Stimulated activated naive CD8-positive, alpha-beta T cell treated with anti-CD3 and anti-CD28 coated beads, Interleukin-15, amount 100 ng/mL, for 72 hours (primary cell): ENCODE measurements at regions not wholly inside any gene's neighbourhood (a gene's known extent, or its start where the extent isn't known, plus 50 kb on each side); places are given as distances from the start of the nearest gene placed in this dataset.
A peak's percentile ranks its signal among the peaks of the same experiment; 100 is the strongest.
"Not testable (repeated sequence)": the region's sequence is repeated elsewhere in the genome, so short reads cannot be mapped to it uniquely, and the experiment has no call there.

Experiments
- ATAC-seq: fragments of 150-1000 bp; cut with Tn5 transposase; 2 replicates; pipeline ENCODE4 v1.10.0; 2021; ENCODE audit warnings: mild to moderate bottlenecking, moderate library complexity
- DNase-seq, 2 donors: peaks; one replicate each; pipeline ENCODE4 v3.0.0; 2021 to 2022
- H3K27ac Mint-ChIP-seq, 2 donors: one replicate each; pipeline ENCODE4 v1.8.0; 2022; ENCODE audit warnings: mild to moderate bottlenecking in 2 of 2, mixed read lengths in 2 of 2, moderate library complexity in 2 of 2
- H3K27me3 Mint-ChIP-seq: one replicate; pipeline ENCODE4 v1.8.0; 2022; ENCODE audit warnings: mixed read lengths
- H3K4me1 Mint-ChIP-seq: one replicate; pipeline ENCODE4 v1.8.0; 2022; ENCODE audit warnings: mild to moderate bottlenecking, mixed read lengths
- H3K4me3 Mint-ChIP-seq, 2 donors: one replicate each; pipeline ENCODE4 v1.8.0; 2022; ENCODE audit warnings: mild to moderate bottlenecking in 2 of 2, mixed read lengths in 2 of 2, moderate library complexity in 1 of 2
- H3K9me3 Mint-ChIP-seq, 2 donors: one replicate each; pipeline ENCODE4 v1.8.0; 2022; ENCODE audit warnings: mixed read lengths in 2 of 2

DNA sequence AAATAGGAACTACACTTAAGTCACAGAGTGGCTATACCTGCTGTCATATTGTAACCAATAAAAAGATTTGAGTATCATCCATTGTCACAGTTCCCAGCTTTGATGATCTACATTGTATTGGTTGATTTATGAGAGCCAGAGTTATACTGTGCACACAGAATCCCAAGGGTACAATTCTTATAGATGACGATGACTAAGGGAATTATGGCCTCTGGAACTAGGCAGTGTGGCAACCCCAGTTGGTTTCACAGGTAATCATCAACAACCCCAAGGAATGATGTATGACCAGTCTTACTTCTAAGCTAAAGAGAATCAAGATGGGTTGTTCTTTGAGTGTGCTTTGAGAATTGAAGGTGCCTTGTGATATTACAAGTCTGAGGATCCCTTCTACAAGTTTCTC, 217.3 kb downstream of the ETAA1 start:
- ATAC-seq = no peak
- H3K27ac Mint-ChIP-seq = no peak overlapping the region

DNA sequence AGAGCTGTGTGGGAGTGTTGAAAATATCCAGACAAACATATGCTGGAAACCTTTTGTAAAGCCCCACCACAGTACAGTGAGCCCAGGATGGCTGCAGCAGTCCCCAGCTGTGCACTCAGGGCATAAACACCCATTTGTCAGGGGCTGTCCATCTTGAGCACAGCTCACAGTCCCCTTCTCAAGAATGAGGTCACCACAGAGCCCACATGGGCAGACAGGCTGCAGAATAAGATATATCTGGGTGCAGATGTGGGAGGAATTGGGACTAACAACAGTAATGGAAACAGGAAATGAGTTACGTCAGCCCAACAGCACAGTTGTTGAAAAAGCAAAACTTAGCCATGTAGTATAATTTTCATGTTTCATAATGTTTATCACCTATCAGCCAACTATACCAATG, 219.6 kb downstream of the ETAA1 start:
- Mint-ChIP-seq H3K9me3 (no peaks in the 10 kb centered on the region), H3K27me3 (no peaks in the 10 kb centered on the region), H3K4me1 (no peaks in the 10 kb centered on the region), H3K27ac (peak overlapping the region in 1 of 2 donors; percentile 26), H3K4me3 (no peak overlapping the region)
- DNase-seq = no peak
- peak; percentile 26 for ATAC-seq

More for the DNA sequence above, 217.3 kb downstream of the ETAA1 start:
- Mint-ChIP-seq H3K27me3 (no peaks in the 10 kb centered on the region), H3K4me1 (no peaks in the 10 kb centered on the region), H3K9me3 (no peaks in the 10 kb centered on the region), H3K4me3 (no peak overlapping the region)
- DNase-seq = no peak

DNA sequence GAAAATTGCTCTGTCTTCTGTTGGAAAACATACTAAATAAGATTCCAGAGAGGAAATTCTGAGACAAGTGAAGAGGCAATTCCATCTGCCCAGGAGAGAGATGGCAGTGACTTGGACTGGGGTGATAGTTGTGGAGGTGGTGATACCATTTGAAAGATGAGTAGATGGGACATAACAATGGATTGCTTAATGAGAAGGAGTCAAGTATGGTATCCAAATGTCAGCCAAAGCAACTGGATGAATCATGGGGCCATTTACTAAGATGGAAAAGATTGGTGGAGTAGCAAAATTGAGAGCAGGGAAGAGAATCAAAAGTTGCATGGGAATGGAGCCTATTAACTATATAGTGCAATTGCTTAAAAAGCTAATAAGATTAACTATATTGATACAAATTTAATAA, 222.1 kb downstream of the ETAA1 start:
- Mint-ChIP-seq H3K9me3 (peaks cover 0 to 5% of the 10 kb centered on the region in 2 donors), H3K4me3 (no peak overlapping the region), H3K4me1 (no peaks in the 10 kb centered on the region), H3K27ac (no peak overlapping the region), H3K27me3 (no peaks in the 10 kb centered on the region)
- ATAC-seq (no peak), DNase-seq (no peak)

DNA sequence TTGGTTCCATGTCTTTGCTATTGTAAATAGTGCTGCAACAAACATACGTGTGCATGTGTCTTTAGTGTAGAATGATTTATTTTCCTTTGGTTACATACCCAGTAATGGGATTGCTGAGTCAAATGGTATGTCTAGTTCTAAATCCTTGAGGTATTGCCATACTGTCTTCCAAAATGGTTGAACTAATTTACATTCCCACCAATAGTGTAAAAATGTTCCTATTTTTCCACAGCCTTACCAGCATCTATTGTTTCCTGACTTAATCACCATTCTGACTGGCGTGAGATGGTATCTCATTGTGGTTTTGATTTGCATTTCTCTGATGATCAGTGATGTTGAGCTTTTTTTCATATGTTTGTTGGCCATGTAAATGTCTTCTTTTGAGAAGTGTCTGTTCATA, 226.6 kb downstream of the ETAA1 start:
- H3K27ac Mint-ChIP-seq, H3K27me3 Mint-ChIP-seq: not testable (repeated sequence)

DNA sequence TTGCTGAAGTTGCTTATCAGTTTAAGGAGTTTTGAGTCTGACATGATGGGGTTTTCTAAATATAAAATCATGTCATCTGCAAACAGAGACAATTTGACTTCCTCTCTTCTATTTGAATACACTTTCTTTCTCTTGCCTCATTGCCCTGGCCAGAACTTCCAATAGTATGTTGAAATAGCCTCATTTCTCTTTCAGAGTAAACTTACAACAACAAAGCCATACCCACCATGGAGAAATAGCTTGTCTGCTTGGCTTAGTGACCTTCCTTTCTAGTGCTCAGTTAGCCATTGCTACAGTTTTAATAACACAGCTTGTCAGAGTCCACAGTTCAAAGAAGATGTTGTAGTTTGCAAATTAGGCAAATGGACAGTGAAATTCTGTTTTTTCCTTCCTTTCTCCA, 228.0 kb downstream of the ETAA1 start:
- DNase-seq = no peak
- H3K27me3 Mint-ChIP-seq = no peaks in the 10 kb centered on the region
- H3K27ac Mint-ChIP-seq = no peak overlapping the region
- no peak overlapping the region for H3K4me3 Mint-ChIP-seq
- H3K4me1 Mint-ChIP-seq = no peaks in the 10 kb centered on the region
- ATAC-seq = no peak
- H3K9me3 Mint-ChIP-seq = peaks cover 0 to 5% of the 10 kb centered on the region in 2 donors

More for the DNA sequence above, 226.6 kb downstream of the ETAA1 start:
- not testable (repeated sequence) for H3K4me3 Mint-ChIP-seq, ATAC-seq, H3K4me1 Mint-ChIP-seq, DNase-seq, H3K9me3 Mint-ChIP-seq

DNA sequence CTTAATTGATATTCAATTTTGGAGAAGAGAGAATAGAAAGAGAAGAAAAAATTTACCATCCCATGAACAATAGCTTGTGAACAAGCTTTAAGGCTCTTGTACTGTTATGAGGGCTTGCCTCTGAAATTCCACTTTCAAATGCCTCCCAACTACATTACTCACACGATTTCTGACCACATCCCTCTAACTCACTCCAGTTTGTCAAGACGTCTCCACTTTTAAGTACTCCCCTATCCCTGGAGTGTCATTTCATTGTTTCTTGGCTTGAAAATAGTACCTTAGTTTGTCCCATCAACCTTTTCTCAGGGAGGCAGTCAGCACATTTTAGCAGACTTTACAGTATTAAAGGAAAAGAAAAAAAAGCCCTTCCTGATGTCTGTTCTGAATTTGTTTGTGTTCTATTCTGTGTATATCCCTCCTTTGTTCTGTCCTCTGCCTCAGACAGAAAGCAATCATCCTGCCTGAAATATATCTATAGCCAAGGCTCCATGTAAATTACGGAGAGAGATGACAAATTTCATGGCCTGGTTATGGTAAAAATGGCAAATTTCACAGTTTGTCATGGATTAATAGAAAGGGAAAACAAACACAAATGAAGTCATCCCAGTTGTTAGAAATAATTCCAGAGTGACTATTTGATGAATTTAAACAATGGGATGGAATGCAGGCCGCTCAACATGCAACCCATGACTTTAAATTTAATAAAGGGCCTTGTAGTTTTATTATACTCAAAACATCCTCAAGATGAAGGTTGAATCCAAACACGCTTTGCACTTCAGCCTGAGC, 228.8 kb downstream of the ETAA1 start:
- Mint-ChIP-seq H3K27me3 (no peaks in the 10 kb centered on the region), H3K4me1 (no peaks in the 10 kb centered on the region), H3K9me3 (peaks cover 0 to 5% of the 10 kb centered on the region in 2 donors), H3K4me3 (no peak overlapping the region), H3K27ac (no peak overlapping the region)
- no peak for DNase-seq
- no peak for ATAC-seq

DNA sequence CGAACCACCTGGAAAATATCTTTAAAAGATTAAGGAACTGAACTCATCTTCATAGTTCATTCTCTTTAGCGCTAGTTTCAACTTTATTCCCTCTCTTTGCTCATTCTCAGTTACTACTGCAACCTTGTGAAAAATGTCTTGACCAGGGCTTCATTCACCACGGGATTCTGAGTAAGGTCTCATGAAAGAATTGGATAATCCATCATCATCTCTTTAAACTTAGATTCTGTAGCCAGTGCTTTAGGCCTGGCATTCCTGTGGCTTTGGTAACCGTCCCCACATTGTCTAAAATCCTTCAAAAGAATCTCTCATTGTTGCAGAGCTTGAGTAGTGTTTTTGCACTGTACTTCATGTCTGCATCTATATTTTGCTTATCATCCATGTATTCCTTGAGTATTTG, 229.5 kb downstream of the ETAA1 start:
- H3K27me3 Mint-ChIP-seq = no peaks in the 10 kb centered on the region
- H3K4me1 Mint-ChIP-seq = no peaks in the 10 kb centered on the region
- DNase-seq (no peak), ATAC-seq (no peak)
- H3K9me3 Mint-ChIP-seq = peaks cover 0 to 5% of the 10 kb centered on the region in 2 donors
- H3K4me3 Mint-ChIP-seq = no peak overlapping the region
- no peak overlapping the region for H3K27ac Mint-ChIP-seq

DNA sequence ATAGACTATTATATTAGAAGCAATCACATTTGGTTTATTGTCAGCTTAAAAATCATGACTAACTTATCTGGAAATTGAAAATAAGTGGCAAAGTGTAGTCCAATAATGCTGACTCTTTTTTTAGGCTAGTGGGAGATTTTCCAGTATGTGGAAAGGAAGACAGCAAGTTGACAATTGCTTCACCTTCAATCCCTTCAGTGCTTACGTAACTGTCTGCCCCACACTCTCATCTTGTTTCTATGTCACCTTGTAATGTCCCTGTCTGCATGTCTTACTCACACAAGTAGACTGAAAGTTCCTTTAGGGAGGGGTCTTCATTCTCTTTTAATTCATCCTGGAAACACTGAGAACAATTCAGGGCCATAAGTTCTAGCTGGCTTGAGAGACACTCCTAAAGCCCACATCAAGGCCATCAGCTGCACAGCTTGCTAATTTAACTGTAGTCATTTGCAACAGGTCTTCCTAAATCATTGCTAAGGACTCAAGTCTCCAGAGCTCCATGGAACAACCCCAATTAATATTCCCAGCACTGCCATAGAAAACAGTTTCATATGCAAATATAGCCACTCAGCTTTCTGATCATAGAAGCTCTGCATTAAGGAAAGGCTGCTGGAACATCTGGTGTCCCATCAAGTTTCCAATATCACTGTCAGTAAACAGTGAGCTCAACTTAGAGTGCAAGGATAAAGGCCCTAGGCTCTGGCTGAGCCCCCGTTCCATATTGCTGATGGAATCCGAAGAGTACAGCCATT, 230.5 kb downstream of the ETAA1 start:
- peaks cover 0 to 5% of the 10 kb centered on the region in 2 donors for H3K9me3 Mint-ChIP-seq
- no peaks in the 10 kb centered on the region for H3K27me3 Mint-ChIP-seq
- peak overlapping the region in 1 of 2 donors; percentile 62 for H3K27ac Mint-ChIP-seq
- ATAC-seq (no peak), DNase-seq (no peak)
- no peak overlapping the region for H3K4me3 Mint-ChIP-seq
- no peaks in the 10 kb centered on the region for H3K4me1 Mint-ChIP-seq

DNA sequence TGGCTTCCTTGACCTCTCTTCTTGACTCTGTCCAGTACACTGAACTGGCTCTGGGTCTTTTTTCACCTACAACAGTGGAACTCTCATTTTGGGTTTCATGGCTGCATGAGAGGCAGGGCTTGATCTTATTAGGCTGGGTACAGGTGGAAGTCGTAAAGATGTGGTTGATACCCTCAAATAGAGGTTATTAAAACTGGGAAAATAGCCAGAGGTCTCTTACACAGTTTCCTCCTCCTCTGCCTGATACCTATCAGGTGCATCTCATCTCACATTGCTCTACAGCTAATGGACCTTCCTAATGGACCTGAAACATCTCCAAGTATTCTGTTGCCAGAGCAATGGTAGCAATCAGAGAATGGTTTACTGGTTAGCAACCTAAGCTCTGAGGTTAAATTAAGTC, 231.8 kb downstream of the ETAA1 start:
- Mint-ChIP-seq H3K27me3 (no peaks in the 10 kb centered on the region), H3K4me1 (no peaks in the 10 kb centered on the region), H3K27ac (no peak overlapping the region), H3K4me3 (no peak overlapping the region), H3K9me3 (no peaks in the 10 kb centered on the region)
- DNase-seq (no peak), ATAC-seq (no peak)

DNA sequence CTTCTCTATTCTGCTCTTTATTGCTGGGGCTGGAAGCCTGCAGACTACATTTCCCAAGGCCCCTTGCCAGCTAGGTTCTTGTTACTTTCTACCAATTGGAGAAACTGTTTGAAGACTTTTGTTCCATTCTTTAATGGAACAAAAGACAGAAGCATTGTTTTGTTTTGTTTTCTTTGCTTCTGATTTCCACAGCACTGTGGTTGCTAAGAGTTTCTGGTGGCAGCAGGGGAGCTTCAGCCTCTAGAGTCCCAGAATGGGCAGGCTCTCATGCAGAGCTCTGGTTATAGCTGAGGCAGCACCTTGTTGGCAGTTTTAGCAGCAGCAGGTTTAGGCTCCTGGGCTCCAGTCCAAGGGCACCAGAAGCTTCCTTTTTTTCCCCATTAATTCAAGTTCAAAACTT, 234.3 kb downstream of the ETAA1 start:
- no peaks in the 10 kb centered on the region for H3K4me1 Mint-ChIP-seq
- DNase-seq (no peak), ATAC-seq (no peak)
- peaks cover 0 to 4% of the 10 kb centered on the region in 2 donors for H3K9me3 Mint-ChIP-seq
- no peak overlapping the region for H3K4me3 Mint-ChIP-seq
- no peak overlapping the region for H3K27ac Mint-ChIP-seq
- no peaks in the 10 kb centered on the region for H3K27me3 Mint-ChIP-seq

DNA sequence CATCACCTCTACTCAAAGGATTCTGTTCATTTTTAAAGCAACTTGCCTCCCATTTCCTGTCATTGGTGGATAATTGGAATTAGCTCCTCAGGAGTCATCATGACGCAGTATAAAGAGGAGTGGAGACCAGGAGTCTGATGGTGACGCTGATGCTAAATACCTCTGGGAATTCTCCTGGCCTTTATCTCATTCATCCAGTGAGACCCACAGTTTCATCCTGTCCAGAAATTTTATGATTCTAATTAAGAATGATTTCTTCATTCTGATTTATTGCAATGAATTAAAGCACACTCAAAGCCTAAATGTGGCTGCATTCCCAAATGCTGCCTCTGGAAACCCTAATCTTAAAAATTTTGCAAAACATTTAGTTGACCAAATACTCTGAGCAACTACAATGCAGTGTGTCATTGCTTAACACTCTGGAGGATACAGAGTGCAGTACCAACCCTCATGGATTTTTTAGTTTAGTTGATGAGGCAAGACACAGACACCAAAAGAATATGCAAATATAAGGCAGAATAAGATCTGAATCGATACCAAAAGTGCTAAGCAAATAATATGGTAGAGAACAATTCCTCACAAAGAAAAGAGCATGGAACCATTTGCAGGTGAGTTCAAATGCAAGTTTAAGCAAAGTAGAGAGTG, 236.2 kb downstream of the ETAA1 start:
- peaks cover 0 to 5% of the 10 kb centered on the region in 2 donors for H3K9me3 Mint-ChIP-seq
- H3K27ac Mint-ChIP-seq = no peak overlapping the region
- DNase-seq = no peak

DNA sequence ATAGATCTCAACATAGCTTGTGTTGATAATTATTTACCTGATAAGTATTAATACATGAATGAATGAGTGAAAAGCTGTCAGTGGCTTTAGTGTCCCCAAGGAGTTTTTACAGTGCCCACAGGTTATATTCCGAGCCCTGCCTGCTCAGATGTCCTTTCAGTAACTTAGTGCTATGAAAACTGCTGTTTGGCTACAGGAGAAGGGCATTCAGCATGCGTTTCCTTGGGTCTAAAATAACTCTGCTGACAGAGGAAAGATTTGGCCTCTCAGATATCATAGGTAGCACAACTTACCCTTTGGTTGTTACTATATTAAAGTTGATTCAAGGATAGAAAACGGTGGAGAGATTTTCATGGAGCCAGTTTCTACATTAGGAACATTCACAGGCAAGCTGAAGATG, 241.0 kb downstream of the ETAA1 start:
- no peak for DNase-seq
- Mint-ChIP-seq H3K4me1 (no peaks in the 10 kb centered on the region), H3K27me3 (no peaks in the 10 kb centered on the region), H3K4me3 (no peak overlapping the region), H3K9me3 (peaks cover 0 to 5% of the 10 kb centered on the region in 2 donors), H3K27ac (no peak overlapping the region)
- ATAC-seq = no peak

More for the DNA sequence above, 236.2 kb downstream of the ETAA1 start:
- Mint-ChIP-seq H3K4me1 (no peaks in the 10 kb centered on the region), H3K4me3 (no peak overlapping the region), H3K27me3 (no peaks in the 10 kb centered on the region)
- no peak for ATAC-seq

DNA sequence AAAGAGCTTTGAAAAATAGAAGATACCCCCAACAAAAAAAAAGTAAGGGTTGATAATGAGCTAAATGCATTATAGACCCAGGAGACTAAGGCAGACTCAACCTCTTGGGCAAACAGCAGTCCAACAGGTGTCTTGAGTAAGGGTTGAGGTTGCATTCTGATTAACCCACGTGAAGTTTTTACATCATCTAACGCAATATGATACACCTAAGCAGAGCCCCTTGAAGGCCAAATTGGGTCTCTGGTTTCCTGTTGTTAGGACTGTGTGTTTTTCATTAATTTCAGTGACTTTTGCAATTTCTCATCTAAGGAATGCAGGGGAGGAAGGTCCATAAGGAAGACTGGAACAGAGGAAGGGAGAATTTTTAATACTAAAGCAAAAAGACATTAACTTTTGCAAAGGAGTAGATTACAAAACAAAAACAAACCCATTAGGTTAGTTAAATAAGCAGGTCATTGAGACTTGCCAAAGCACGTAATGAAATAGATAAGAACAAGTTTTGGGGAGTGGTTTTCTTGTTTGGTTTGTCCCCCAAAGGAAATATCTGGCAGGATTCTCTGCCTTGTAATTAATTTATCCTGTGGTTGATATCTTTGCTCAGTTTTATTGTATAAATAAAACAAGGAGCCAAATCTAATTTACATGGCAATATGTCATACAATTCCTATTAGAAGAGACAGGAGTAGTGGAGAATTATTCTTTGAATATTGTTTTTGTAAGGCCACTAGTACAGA, 244.3 kb downstream of the ETAA1 start:
- DNase-seq (no peak), ATAC-seq (no peak)
- Mint-ChIP-seq H3K27ac (no peak overlapping the region), H3K27me3 (no peaks in the 10 kb centered on the region), H3K9me3 (peaks cover under 1 to 9% of the 10 kb centered on the region in 2 donors), H3K4me1 (no peaks in the 10 kb centered on the region), H3K4me3 (no peak overlapping the region)

DNA sequence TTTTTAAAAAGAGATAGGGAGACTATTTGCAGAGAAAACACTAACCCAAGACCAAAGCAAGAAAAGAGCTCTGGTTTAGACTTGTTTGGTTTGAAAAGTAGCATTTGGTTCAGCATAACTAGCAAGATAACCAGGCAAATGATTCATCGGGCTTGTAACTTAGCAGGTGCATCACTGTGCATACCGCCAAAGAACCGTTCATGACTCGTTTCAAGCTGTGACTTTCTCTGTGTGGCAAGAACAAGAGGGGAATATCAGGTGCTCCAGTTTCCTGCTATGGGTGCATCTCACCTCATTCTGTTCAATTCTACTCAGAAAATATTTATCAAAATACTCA, 244.9 kb downstream of the ETAA1 start:
- Mint-ChIP-seq H3K27me3 (no peaks in the 10 kb centered on the region), H3K4me3 (no peak overlapping the region), H3K9me3 (peaks cover 4 to 14% of the 10 kb centered on the region in 2 donors), H3K27ac (no peak overlapping the region), H3K4me1 (no peaks in the 10 kb centered on the region)
- no peak for DNase-seq
- ATAC-seq = no peak

DNA sequence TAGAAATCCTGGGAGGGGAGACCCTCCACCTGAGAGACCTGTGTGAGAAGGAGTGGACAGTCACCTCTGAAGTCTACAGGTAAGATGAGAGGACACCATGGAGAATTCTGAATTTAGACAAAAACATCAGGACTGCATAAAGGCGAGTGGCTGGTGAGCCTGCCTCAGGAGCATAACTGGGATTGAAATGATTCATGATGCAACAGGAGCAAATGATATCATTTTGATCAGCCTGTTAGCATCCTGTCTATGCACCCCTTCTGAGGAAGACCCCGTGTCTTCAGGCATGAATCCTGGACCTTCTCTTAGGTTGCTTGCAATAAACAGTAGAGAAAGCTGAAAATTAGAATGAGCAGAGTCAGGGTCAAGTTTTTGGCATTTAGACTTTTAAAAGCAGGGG, 245.8 kb downstream of the ETAA1 start:
- H3K4me1 Mint-ChIP-seq = no peaks in the 10 kb centered on the region
- peak overlapping the region in 1 of 2 donors; percentile 57 for H3K27ac Mint-ChIP-seq
- peaks cover 4 to 15% of the 10 kb centered on the region in 2 donors for H3K9me3 Mint-ChIP-seq
- no peak for ATAC-seq
- H3K4me3 Mint-ChIP-seq = no peak overlapping the region
- no peak for DNase-seq
- no peaks in the 10 kb centered on the region for H3K27me3 Mint-ChIP-seq
